Upper lobe of left lung (tissue), 6 donors: ENCODE measurements at regions not wholly inside any gene's neighbourhood (a gene's known extent, or its start where the extent isn't known, plus 50 kb on each side); places are given as distances from the start of the nearest gene placed in this dataset.

Source experiments
- ATAC-seq, 2 donors: fragments of 200-7000 bp; cut with Tn5 transposase; one replicate each; pipeline ENCODE4 v1.9.1; 2022; ENCODE audit warnings: mild to moderate bottlenecking in 2 of 2, moderate library complexity in 2 of 2; ENCODE audit not compliant: low FRiP score in 2 of 2
- DNase-seq, 2 donors: peaks; one replicate each; pipeline ENCODE4 v3.0.0-alpha.2; 2019 to 2020
- H3K27ac ChIP-seq, 4 donors: fragments of 200-600 bp; sonication (generic); one replicate each; pipeline ENCODE4 v1.5.1; 2016 to 2019
- H3K27me3 ChIP-seq, 4 donors: fragments of 200-600 bp; sonication (generic); one replicate each; pipeline ENCODE4 v1.5.1; 2017 to 2019
- H3K36me3 ChIP-seq, 4 donors: fragments of 200-600 bp; sonication (generic); one replicate each; pipeline ENCODE4 v1.5.1; 2016 to 2019
- H3K4me1 ChIP-seq, 4 donors: fragments of 200-600 bp; sonication (generic); one replicate each; pipeline ENCODE4 v1.5.1; 2018 to 2019
- H3K4me3 ChIP-seq, 4 donors: fragments of 200-600 bp; sonication (generic); one replicate each; pipeline ENCODE4 v1.5.1; 2017 to 2019; ENCODE audit warnings: mild to moderate bottlenecking in 2 of 4, moderate library complexity in 1 of 4
- H3K9me3 ChIP-seq, 4 donors: fragments of 200-600 bp; sonication (generic); one replicate each; pipeline ENCODE4 v1.5.1; 2018 to 2019
- EP300 ChIP-seq, 4 donors: sonication (generic); formaldehyde crosslinking; IDR thresholded peaks; one replicate each; pipeline ENCODE4 v1.5.1; 2017; ENCODE audit warnings: antibody characterized with exemption in 4 of 4, control low read depth in 2 of 4
- POLR2A ChIP-seq, 4 donors: fragments of 450-650 bp; IDR thresholded peaks; one replicate each; pipeline ENCODE4 v1.5.1; 2016 to 2017; ENCODE audit warnings: antibody characterized with exemption in 4 of 4, mild to moderate bottlenecking in 2 of 4
- POLR2AphosphoS5 ChIP-seq, 2 donors: sonication (generic); formaldehyde crosslinking; IDR thresholded peaks; one replicate each; pipeline ENCODE4 v1.5.1; 2017; ENCODE audit warnings: antibody characterized with exemption in 2 of 2
- WGBS, 2 donors: methylation state at CpG; one replicate each; pipeline ENCODE4 v1.1.5; 2017 to 2018; 5-methylcytosine and 5-hydroxymethylcytosine counted together
- TF ChIP-seq, protein P1 (sequence below), 6 experiments: fragments of 450-650 bp in 4 of 6; fragments of 200-600 bp in 2 of 6; sonication (generic) in 2 of 6; IDR thresholded peaks; one replicate each; pipeline ENCODE4 v1.5.1; 2016 to 2019; ENCODE audit warnings: antibody characterized with exemption in 6 of 6
- donor health status: DM: no; HTN: no; CAD: no; lungs with moderate emphysema.
- donor health status: DM: no; HTN: yes; CAD: no; lungs with severe emphysema.

DNA sequence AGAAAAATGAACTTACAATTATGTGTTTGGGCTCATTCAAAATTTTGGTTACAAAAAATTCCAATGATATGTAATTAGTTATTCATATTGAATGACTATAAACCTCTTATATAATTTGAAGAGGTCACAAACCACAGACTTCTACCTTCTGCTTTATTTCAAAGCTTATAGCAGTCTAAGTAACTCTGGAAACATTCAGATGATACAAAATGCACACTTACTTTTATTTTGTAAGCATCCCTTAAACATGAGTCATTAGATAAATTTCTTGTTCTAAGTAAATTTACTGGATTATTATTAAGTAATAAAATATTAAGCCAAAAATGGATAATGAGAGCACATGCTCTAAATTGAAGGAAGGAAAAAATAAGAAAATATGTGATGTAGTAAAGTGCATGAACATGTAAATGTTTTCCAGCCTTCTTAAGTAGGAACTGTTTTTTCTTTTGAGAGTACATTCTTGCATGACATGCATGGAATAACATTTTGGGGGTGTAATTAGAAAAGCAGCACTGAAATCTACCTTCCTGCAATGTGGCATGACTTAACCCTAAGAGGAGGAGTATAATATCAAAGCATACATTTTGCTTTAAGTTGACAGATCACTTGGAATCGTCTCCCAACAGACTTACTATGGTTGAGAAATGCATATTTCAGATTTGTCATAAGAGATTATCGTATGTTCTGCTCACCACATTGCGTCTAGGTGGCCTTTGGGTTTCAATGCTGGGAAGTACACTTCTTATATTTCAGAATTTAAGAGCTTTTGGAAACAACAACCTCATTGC is 372.7 kb upstream of the HSF2 start:
- DNase-seq (no peak), ATAC-seq (no peak)
- no peak overlapping the region for H3K4me3 ChIP-seq
- no peaks in the 10 kb centered on the region for H3K27me3 ChIP-seq
- H3K36me3 ChIP-seq = no peaks in the 10 kb centered on the region
- 86 to 90% methylated on average over 3 of the region's 3 CpGs for WGBS, 2 donors
- no peaks in the 10 kb centered on the region for H3K4me1 ChIP-seq
- no peaks in the 10 kb centered on the region for H3K9me3 ChIP-seq
- H3K27ac ChIP-seq = no peak overlapping the region
- TF ChIP-seq, protein P1, sequence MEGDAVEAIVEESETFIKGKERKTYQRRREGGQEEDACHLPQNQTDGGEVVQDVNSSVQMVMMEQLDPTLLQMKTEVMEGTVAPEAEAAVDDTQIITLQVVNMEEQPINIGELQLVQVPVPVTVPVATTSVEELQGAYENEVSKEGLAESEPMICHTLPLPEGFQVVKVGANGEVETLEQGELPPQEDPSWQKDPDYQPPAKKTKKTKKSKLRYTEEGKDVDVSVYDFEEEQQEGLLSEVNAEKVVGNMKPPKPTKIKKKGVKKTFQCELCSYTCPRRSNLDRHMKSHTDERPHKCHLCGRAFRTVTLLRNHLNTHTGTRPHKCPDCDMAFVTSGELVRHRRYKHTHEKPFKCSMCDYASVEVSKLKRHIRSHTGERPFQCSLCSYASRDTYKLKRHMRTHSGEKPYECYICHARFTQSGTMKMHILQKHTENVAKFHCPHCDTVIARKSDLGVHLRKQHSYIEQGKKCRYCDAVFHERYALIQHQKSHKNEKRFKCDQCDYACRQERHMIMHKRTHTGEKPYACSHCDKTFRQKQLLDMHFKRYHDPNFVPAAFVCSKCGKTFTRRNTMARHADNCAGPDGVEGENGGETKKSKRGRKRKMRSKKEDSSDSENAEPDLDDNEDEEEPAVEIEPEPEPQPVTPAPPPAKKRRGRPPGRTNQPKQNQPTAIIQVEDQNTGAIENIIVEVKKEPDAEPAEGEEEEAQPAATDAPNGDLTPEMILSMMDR (IDR thresholded peaks at IDR 0.05) = no peak
- no peak for TF ChIP-seq POLR2A (IDR thresholded peaks at IDR 0.05)
- TF ChIP-seq POLR2AphosphoS5 (IDR thresholded peaks at IDR 0.05) = no peak
- no peak for TF ChIP-seq EP300 (IDR thresholded peaks at IDR 0.05)

DNA sequence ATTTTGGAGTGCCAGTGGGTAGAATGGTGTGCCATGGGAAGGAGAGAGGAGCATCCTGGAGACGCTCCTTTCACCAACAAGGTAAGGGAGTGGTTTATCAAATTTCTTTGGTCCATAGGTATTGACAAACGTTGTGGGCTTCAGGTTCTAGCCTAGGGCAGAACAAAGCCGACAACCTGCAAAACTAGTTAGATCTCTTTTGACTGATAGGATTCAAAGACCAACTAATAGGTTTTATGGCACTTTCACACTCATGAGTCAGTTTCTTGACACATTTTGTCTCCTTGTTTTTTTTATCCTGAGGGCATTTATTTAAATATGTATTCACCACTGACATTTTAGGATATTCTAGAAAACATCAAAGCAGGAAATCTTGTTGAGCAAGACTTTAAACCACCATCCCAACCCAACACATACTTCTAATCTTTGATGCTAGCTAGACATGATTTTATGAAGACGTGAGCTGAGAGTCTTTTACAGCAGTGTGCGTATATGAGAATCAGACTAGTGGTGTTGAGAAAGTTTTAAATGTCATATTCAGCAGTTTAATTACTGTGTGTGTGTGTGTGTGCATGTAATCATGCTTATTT is 370.4 kb upstream of the HSF2 start:
- H3K36me3 ChIP-seq = no peaks in the 10 kb centered on the region
- TF ChIP-seq POLR2AphosphoS5 (IDR thresholded peaks at IDR 0.05) = no peak
- TF ChIP-seq EP300 (IDR thresholded peaks at IDR 0.05) = no peak
- TF ChIP-seq POLR2A (IDR thresholded peaks at IDR 0.05) = no peak
- TF ChIP-seq, protein P1 (IDR thresholded peaks at IDR 0.05) = no peak
- DNase-seq (no peak), ATAC-seq (no peak)
- H3K27me3 ChIP-seq = no peaks in the 10 kb centered on the region
- H3K9me3 ChIP-seq = no peaks in the 10 kb centered on the region
- H3K4me1 ChIP-seq = no peaks in the 10 kb centered on the region
- 68 to 76% methylated on average over 5 of the region's 5 CpGs for WGBS, 2 donors
- H3K27ac ChIP-seq = no peak overlapping the region
- H3K4me3 ChIP-seq = no peak overlapping the region

DNA sequence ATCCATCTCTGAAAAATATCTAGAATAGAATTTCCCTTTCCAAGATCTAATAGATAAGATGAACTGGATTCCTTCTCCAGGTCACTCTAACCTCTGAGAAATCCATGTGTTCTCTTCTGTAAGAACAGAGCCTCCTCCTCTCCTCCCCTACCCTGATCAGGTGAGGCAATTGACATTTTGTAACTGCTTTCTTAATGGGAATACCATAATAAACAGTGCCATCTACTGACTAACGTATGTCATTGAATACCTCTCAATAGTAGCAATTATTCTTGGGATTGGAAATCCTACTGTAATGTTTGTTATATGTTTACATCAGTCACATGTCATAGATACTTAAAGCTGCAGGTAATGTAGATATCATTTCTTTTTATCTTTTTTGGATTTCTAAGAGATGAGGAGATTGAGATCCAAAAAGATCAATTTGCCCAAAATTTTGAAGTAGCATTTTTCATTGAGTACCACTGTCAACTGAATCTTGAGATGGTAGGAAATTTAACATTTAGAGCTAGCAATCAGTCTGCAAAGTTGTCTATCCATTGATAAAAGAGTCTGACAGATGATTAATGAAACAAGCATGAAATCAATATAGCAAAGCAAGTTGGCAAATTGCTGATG is 365.8 kb upstream of the HSF2 start:
- Histone ChIP-seq H3K4me3 (no peak overlapping the region), H3K36me3 (no peaks in the 10 kb centered on the region), H3K9me3 (no peaks in the 10 kb centered on the region), H3K27me3 (no peaks in the 10 kb centered on the region), H3K4me1 (no peaks in the 10 kb centered on the region), H3K27ac (no peak overlapping the region)
- peak; percentile 81 to 84 for ATAC-seq
- DNase-seq = no peak
- TF ChIP-seq EP300 (IDR thresholded peaks at IDR 0.05) (no peak), POLR2AphosphoS5 (IDR thresholded peaks at IDR 0.05) (no peak), POLR2A (IDR thresholded peaks at IDR 0.05) (no peak)
- TF ChIP-seq, protein P1 (IDR thresholded peaks at IDR 0.05) = peak; percentile 29 to 75 (median 62)
- 0 to 4% methylated on average over 1 of the region's 1 CpG for WGBS, 2 donors

DNA sequence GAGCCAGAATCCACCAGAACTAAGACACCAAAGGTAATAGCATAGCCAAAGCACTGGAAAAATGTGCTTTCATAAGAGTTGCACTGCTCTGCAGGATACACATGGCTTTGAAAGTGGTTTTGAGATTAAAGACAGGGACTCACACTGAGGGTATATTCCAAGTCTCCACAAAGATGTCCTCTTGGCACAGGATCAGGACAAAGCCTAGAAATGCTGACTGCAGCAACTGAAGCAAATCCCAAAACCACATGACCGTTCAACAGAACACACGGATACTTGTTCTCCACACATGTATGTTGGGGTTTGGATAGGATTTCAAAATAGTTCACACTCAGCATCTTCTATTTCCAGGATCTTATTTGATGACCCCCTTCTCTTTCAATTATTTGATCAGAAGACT is 364.3 kb upstream of the HSF2 start:
- Histone ChIP-seq H3K4me3 (no peak overlapping the region), H3K27ac (no peak overlapping the region), H3K27me3 (no peaks in the 10 kb centered on the region), H3K36me3 (no peaks in the 10 kb centered on the region), H3K9me3 (no peaks in the 10 kb centered on the region), H3K4me1 (no peaks in the 10 kb centered on the region)
- TF ChIP-seq POLR2AphosphoS5 (IDR thresholded peaks at IDR 0.05) (no peak), POLR2A (IDR thresholded peaks at IDR 0.05) (no peak), EP300 (IDR thresholded peaks at IDR 0.05) (no peak)
- TF ChIP-seq, protein P1 (IDR thresholded peaks at IDR 0.05) = no peak
- WGBS, 2 donors = 61 to 86% methylated on average over 2 of the region's 2 CpGs
- no peak for ATAC-seq
- no peak for DNase-seq
